ENCODE measurements at regions not wholly inside any gene's neighbourhood (a gene's known extent, or its start where the extent isn't known, plus 50 kb on each side); places are given as distances from the start of the nearest gene placed in this dataset.

GRCh38 chr13:22964245-22964966, 216.4 kb upstream of the SGCG start:
- no peak for TF ChIP-seq CTCF (conservative IDR thresholded peaks at IDR 0.05; ENCODE audit: low read depth, low read length)
- TF ChIP-seq USF2 (IDR thresholded peaks at IDR 0.05; ENCODE audit: low read depth, low read length): no peak
- TF ChIP-seq RFX5 (IDR thresholded peaks at IDR 0.05; ENCODE audit: low read depth, low read length): no peak
- no peak for TF ChIP-seq POLR2A (IDR thresholded peaks at IDR 0.05; ENCODE audit: low read depth, low read length)
- TF ChIP-seq RAD21 (IDR thresholded peaks at IDR 0.05; ENCODE audit: low read length): no peak
- no peak for TF ChIP-seq SMC3 (IDR thresholded peaks at IDR 0.05; ENCODE audit: low read depth, low read length)
- TF ChIP-seq BHLHE40 (IDR thresholded peaks at IDR 0.05; ENCODE audit: low read depth, low read length): no peak
- TF ChIP-seq CEBPB (IDR thresholded peaks at IDR 0.05; ENCODE audit: low read depth, low read length): no peak
- TF ChIP-seq RCOR1 (IDR thresholded peaks at IDR 0.05; ENCODE audit: insufficient replicate concordance, low read length): no peak
- TF ChIP-seq CHD1 (IDR thresholded peaks at IDR 0.05; ENCODE audit: low read depth, low read length): no peak
- TF ChIP-seq MXI1 (IDR thresholded peaks at IDR 0.05; ENCODE audit: borderline replicate concordance, low read depth, low read length): no peak
